SK-MEL-5 (cell line): ENCODE measurements at regions not wholly inside any gene's neighbourhood (a gene's known extent, or its start where the extent isn't known, plus 50 kb on each side); places are given as distances from the start of the nearest gene placed in this dataset.

ENCODE experiments used
- DNase-seq: peaks from one replicate; pipeline ENCODE4 v3.0.0-alpha.2; 2016; ENCODE audit warnings: low read depth, low spot score
- in situ Hi-C: cut with HindIII; loops from 2 replicates; pipeline ENCODE4 v1.10.0; 2016; ENCODE audit warnings: low sequenced_read_pairs, high pct_unique_total_duplicates, low pct_unique_long_range_greater_than_20kb

GRCh38 chr7:26924149-26924767 is 59.9 kb upstream of the SKAP2 start:
- in situ Hi-C loops: no loop called here
- DNase-seq: no peak

DNA sequence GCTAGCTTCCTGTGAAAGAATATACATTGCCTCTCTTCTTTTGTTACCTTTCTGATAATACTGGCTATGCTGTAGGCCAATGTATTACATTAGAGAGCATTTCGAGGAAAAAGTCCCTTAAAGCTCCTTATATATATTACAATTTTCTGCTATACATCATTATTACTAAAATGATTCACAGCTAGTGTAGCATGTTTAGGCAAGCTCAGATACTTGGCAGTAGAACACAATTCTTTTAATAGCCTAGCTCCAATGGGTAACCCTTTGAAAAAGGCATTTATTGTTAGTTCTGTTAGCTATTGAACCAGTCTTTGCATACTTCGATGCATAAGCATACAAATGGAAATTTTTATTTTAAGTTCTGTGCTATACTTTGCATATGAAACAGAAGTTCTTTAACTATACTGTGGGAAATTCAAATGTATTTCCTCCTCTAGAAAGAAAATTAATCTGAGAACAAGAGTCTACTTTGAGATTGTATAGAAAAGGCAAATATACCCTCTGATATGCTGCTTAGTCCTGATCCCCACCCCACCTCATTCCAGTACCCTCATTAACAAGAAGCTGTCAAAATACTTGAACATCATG is 55.6 kb upstream of the SKAP2 start:
- in situ Hi-C loops: no loop called here
- no peak for DNase-seq

DNA sequence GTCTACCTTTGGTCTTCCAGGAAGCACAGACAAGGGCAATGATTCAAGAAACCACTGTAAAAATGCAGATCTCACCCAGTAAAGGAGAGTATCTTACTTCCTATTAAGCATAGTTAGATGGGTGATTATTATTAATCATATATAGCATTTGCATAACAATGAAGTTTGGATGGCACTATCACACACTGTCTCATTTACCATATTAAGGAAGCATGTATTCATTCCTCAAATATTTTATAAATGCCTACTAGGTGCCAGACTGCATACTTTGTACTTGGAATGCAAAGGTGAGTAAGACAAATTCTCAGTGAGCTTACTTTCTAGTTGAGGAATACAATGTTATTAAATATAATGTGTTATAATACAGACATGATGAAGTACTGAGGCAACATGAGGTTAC is 53.9 kb upstream of the SKAP2 start:
- DNase-seq: no peak
- in situ Hi-C loops: no loop called here

GRCh38 chr7:26916779-26917320 is 52.5 kb upstream of the SKAP2 start:
- no peak for DNase-seq
- in situ Hi-C loops: no loop called here

DNA sequence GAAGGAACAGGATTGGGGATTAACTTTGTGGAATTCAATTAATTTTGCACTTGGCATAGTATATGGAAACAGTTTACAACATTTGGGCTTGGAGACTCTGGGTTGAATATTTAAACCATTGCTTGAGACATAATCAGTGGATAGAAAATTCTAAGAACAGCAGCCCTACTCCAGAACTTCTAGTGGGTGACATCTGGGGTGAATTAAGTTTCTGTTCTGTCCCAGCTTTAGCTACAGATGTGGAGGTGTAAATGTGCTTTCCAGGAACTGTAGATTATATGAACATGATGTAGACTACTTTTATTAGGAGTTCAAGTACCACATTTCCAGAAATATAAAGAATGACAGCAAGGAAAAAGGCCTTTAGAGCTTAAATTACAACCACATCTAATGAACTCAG is 51.9 kb upstream of the SKAP2 start:
- DNase-seq: no peak
- in situ Hi-C loops: no loop called here
